ENCODE measurements at regions not wholly inside any gene's neighbourhood (a gene's known extent, or its start where the extent isn't known, plus 50 kb on each side); places are given as distances from the start of the nearest gene placed in this dataset.

GRCh38 chr1:239536165-239536849 lies 149.9 kb downstream of the CHRM3 start:
- TF ChIP-seq POLR2AphosphoS5 (IDR thresholded peaks at IDR 0.05; ENCODE audit: borderline replicate concordance, low read depth, low read length) (no peak), EZH2 (IDR thresholded peaks at IDR 0.05) (no peak)

Data from SK-N-MC (cell line).